ENCODE measurements at regions not wholly inside any gene's neighbourhood (a gene's known extent, or its start where the extent isn't known, plus 50 kb on each side); places are given as distances from the start of the nearest gene placed in this dataset.
"Not testable (repeated sequence)": the region's sequence is repeated elsewhere in the genome, so short reads cannot be mapped to it uniquely, and the experiment has no call there.

DNA sequence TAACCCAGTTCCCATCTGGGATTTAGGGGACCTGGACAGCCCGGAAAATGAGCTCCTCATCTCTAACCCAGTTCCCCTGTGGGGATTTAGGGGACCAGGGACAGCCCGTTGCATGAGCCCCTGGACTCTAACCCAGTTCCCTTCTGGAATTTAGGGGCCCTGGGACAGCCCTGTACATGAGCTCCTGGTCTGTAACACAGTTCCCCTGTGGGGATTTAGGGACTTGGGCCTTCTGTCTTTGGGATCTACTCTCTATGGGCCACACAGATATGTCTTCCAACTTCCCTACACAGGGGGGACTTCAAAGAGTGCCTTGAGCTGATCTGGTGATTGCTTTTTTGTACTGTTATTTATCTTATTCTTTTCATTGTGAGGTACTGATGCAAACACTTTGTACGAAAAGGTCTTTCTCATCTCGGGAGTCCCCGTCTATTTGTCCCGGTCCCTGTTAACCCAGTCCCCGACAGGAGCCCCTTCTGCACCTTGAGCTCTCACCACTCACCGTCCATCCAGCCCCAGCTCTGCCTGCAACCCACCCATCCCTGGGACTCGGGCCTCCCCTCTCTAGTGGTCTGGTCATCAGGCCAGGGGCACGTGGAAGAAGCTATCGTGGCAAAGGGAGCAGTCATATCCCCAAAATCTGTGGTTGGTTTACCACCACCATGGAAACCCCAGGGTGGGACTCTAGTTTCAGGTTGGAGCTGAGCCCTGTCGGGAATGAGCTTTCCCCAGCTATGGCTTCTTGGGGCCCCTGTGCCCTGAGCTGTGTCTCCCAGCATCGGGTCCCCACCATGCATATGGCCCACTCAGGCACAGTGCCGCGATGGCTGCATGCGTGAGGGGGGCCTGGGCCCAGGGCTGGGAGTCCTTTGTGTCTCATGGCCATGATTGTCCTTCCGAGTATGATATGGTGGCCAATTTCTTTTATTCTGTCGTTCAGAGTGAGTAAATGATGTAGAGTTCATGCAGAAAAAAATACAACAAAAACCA is 270.4 kb upstream of the PLCXD1 start:
- H3K4me3 ChIP-seq (ENCODE audit: low read depth, low read length); H3K36me3 ChIP-seq (ENCODE audit: control insufficient read depth, insufficient read depth, low read length); H3K27me3 ChIP-seq (ENCODE audit: control insufficient read depth, insufficient read depth, low read length); CTCF ChIA-PET; DNase-seq (ENCODE audit: low read depth); POLR2A ChIA-PET: not testable (repeated sequence)

DNA sequence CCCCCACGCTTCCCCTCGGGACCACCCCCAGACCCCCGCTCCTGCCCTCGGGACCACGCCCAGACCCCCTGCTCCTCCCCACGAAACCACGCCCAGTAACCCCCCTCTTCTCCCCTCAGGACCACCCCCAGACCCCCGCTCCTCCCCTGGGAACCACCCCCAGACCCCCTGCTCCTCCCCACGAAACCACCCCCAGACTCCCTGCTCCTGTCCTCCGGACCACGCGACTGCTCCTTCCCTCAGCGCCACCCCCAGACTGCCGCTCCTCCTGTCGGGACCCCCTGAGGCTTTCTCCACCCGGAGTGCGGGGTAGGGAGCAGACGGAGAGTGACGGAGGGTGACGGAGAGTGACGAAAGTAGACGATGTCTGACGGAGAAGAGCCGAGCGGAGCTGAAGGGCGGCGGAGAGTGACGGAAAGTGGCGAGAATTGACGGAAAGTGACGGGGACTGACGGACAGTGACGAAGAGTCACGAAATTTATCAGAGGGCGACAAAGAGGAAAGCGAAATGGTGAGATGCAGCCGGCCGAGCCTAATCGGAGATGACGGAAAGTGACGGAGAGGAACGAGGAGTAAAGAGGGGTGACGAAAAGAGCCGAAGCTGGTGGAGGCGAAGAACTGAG is 267.2 kb upstream of the PLCXD1 start:
- H3K36me3 ChIP-seq (ENCODE audit: control insufficient read depth, insufficient read depth, low read length); CTCF ChIA-PET; H3K27me3 ChIP-seq (ENCODE audit: control insufficient read depth, insufficient read depth, low read length); H3K4me3 ChIP-seq (ENCODE audit: low read depth, low read length); POLR2A ChIA-PET; DNase-seq (ENCODE audit: low read depth): not testable (repeated sequence)

DNA sequence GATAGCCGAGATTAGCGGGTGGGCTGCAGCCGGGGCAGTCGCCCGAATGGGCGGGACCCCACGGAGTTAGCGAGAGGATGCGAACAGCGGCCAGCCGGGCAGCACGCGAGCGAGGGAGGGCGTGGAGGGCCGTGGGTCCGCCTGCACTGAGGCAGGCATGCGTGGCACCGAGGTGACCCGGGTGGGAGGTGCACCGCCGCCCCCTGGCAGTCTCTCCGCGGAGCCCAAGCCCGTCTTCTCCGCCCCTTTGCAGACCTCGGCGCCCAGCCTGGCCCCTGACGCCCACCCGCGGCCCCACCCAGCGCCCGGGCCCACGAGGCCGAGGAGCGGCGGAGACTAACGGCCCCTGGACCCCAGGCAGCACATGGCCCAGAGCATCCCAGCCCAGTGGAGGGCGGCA is 266.7 kb upstream of the PLCXD1 start:
- DNase-seq (ENCODE audit: low read depth); H3K4me3 ChIP-seq (ENCODE audit: low read depth, low read length); POLR2A ChIA-PET; H3K36me3 ChIP-seq (ENCODE audit: control insufficient read depth, insufficient read depth, low read length); CTCF ChIA-PET; H3K27me3 ChIP-seq (ENCODE audit: control insufficient read depth, insufficient read depth, low read length): not testable (repeated sequence)

DNA sequence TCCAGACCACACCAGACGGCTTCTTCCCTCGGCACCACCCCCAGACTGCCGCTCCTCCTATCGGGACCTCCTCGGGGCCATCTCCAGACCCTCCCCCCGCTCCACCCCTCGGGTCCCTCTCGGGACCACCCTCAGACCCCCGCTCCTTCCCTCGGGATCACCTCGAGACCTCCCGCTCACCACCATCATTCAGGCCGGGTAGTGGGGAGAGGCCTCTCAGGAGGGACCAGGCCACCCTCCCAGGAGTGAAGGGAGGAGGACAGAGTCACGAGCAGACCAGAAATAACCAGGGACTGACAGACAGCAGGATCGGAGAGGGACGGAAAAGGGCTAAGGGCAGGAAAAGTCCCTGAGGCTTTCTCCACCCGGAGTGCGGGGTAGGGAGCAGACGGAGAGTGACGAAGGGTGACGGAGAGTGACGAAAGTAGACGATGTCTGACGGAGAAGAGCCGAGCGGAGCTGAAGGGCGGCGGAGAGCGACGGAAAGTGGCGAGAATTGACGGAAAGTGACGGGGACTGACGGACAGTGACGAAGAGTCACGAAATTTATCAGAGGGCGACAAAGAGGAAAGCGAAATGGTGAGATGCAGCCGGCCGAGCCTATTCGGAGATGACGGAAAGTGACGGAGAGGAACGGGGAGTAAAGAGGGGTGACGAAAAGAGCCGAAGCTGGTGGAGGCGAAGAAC is 262.3 kb upstream of the PLCXD1 start:
- H3K36me3 ChIP-seq (ENCODE audit: control insufficient read depth, insufficient read depth, low read length); POLR2A ChIA-PET; CTCF ChIA-PET; H3K27me3 ChIP-seq (ENCODE audit: control insufficient read depth, insufficient read depth, low read length); DNase-seq (ENCODE audit: low read depth); H3K4me3 ChIP-seq (ENCODE audit: low read depth, low read length): not testable (repeated sequence)

DNA sequence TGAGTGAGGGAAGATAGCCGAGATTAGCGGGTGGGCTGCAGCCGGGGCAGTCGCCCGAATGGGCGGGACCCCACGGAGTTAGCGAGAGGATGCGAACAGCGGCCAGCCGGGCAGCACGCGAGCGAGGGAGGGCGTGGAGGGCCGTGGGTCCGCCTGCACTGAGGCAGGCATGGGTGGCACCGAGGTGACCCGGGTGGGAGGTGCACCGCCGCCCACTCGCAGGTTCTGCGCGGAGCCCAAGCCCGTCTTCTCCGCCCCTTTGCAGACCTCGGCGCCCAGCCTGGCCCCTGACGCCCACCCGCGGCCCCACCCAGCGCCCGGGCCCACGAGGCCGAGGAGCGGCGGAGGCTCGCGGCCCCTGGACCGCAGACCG is 261.7 kb upstream of the PLCXD1 start:
- H3K27me3 ChIP-seq (ENCODE audit: control insufficient read depth, insufficient read depth, low read length); CTCF ChIA-PET; H3K36me3 ChIP-seq (ENCODE audit: control insufficient read depth, insufficient read depth, low read length); POLR2A ChIA-PET; DNase-seq (ENCODE audit: low read depth): not testable (repeated sequence)
- H3K4me3 ChIP-seq (ENCODE audit: low read depth, low read length) = peak overlapping the region; percentile 34

DNA sequence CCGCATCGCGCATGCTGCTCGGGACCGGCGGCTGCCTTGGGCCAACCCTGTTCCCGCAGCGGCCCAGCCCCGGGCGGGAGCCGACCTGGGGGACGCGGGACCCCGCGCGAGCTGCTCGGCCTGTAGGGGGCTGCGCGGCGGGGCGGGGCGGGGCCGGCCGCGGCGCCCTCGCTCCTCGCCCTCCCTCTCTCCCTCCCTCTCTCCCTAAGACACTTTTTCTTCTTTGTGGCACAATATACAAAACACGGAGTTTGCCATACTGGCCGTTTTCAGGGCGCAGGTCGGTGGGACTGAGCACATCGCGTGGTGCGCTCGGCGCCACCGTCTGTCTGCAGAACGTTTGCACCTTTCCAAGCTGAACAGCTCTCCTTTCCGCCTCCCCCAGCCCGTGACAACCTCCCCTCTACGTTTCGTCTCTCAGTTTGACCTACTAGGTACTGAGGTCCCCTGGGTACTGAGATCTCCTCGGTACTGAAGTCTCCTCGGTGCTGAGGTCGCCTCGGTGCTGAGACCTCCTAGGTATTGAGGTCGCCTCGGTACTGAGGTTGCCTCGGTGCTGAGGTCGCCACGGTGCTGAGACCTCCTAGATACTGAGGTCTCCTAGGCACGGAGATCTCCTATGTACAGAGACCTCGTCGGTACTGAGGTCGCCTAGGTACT is 261.1 kb upstream of the PLCXD1 start:
- peak overlapping the region; percentile 34 for H3K4me3 ChIP-seq (ENCODE audit: low read depth, low read length)
- TF ChIP-seq, protein P1, sequence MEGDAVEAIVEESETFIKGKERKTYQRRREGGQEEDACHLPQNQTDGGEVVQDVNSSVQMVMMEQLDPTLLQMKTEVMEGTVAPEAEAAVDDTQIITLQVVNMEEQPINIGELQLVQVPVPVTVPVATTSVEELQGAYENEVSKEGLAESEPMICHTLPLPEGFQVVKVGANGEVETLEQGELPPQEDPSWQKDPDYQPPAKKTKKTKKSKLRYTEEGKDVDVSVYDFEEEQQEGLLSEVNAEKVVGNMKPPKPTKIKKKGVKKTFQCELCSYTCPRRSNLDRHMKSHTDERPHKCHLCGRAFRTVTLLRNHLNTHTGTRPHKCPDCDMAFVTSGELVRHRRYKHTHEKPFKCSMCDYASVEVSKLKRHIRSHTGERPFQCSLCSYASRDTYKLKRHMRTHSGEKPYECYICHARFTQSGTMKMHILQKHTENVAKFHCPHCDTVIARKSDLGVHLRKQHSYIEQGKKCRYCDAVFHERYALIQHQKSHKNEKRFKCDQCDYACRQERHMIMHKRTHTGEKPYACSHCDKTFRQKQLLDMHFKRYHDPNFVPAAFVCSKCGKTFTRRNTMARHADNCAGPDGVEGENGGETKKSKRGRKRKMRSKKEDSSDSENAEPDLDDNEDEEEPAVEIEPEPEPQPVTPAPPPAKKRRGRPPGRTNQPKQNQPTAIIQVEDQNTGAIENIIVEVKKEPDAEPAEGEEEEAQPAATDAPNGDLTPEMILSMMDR (IDR thresholded peaks at IDR 0.05; ENCODE audit: insufficient read depth, low read depth, low read length) = no peak
- ChIA-PET POLR2A (no interaction called here), CTCF (no interaction called here)
- no peaks in the 10 kb centered on the region for H3K36me3 ChIP-seq (ENCODE audit: control insufficient read depth, insufficient read depth, low read length)
- no peak for DNase-seq (ENCODE audit: low read depth)
- H3K27me3 ChIP-seq (ENCODE audit: control insufficient read depth, insufficient read depth, low read length) = no peaks in the 10 kb centered on the region

DNA sequence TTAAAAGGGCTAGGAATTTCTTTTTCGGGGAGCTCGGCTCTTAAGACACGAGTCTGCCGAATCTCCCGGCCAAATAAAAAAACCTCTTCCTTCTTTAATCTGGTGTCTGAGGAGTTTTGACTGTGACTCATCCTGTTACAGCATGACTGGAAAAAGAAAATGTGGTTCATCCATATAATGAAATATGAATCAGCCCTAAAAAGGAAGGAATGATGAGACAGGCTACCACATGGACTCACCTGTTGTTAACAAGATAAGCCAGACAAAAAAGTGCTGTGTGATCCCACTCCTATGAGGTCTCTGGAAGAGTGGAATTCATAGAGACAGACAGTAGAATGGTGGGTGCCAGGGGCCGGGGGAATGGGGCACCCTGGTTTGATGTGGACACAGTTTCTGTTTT is 257.0 kb upstream of the PLCXD1 start:
- H3K27me3 ChIP-seq (ENCODE audit: control insufficient read depth, insufficient read depth, low read length); CTCF ChIA-PET; POLR2A ChIA-PET; H3K4me3 ChIP-seq (ENCODE audit: low read depth, low read length); H3K36me3 ChIP-seq (ENCODE audit: control insufficient read depth, insufficient read depth, low read length); DNase-seq (ENCODE audit: low read depth): not testable (repeated sequence)
